Neural progenitor cell (in vitro differentiated cells): ENCODE measurements at regions not wholly inside any gene's neighbourhood (a gene's known extent, or its start where the extent isn't known, plus 50 kb on each side); places are given as distances from the start of the nearest gene placed in this dataset.
"Not testable (repeated sequence)": the region's sequence is repeated elsewhere in the genome, so short reads cannot be mapped to it uniquely, and the experiment has no call there.

Source experiments
- DNase-seq: peaks from one replicate; pipeline ENCODE4 v3.0.0-alpha.2; 2016; ENCODE audit warnings: low spot score
- H2AFZ ChIP-seq: fragments of 200-600 bp; sonication (generic); replicated peaks from 2 replicates; pipeline ENCODE4 v1.6.1; 2016; ENCODE audit warnings: antibody characterized with exemption
- H3F3A ChIP-seq: fragments of 200-600 bp; sonication (generic); 2 replicates; pipeline ENCODE4 v1.6.1; 2016; ENCODE audit warnings: antibody characterized with exemption, low read depth
- H3K27ac ChIP-seq: fragments of 200-600 bp; sonication (generic); 2 replicates; pipeline ENCODE4 v1.5.1; 2016; ENCODE audit warnings: mild to moderate bottlenecking
- H3K27me3 ChIP-seq: fragments of 200-600 bp; sonication (generic); 2 replicates; pipeline ENCODE4 v1.6.1; 2016; ENCODE audit warnings: mild to moderate bottlenecking, moderate library complexity
- H3K36me3 ChIP-seq: fragments of 200-600 bp; sonication (generic); 2 replicates; pipeline ENCODE4 v1.5.1; 2016
- H3K4me1 ChIP-seq: fragments of 200-600 bp; sonication (generic); 2 replicates; pipeline ENCODE4 v1.6.1; 2016; ENCODE audit warnings: mixed run types
- H3K4me2 ChIP-seq: fragments of 200-600 bp; sonication (generic); 2 replicates; pipeline ENCODE4 v1.6.1; 2016
- H3K4me3 ChIP-seq: fragments of 200-600 bp; sonication (generic); 2 replicates; pipeline ENCODE4 v1.5.1; 2016
- H3K79me2 ChIP-seq: fragments of 200-600 bp; sonication (generic); 2 replicates; pipeline ENCODE4 v1.6.1; 2016; ENCODE audit warnings: low read depth
- H3K9ac ChIP-seq: fragments of 200-600 bp; sonication (generic); 2 replicates; pipeline ENCODE4 v1.6.1; 2016
- H3K9me3 ChIP-seq: fragments of 200-600 bp; sonication (generic); 2 replicates; pipeline ENCODE4 v1.5.1; 2016; ENCODE audit warnings: low read depth
- H4K20me1 ChIP-seq: fragments of 200-600 bp; sonication (generic); 2 replicates; pipeline ENCODE4 v1.6.1; 2016; ENCODE audit warnings: low read depth
- H3K27ac Mint-ChIP-seq: 3 replicates; pipeline ENCODE4 v1.8.0; 2021; ENCODE audit warnings: mixed read lengths
- H3K27me3 Mint-ChIP-seq: 2 replicates; pipeline ENCODE4 v1.8.0; 2022; ENCODE audit warnings: low read depth, mild to moderate bottlenecking, inconsistent platforms, moderate library complexity, mixed read lengths; ENCODE audit not compliant: insufficient read depth
- H3K36me3 Mint-ChIP-seq: 3 replicates; pipeline ENCODE4 v1.8.0; 2021; ENCODE audit warnings: mixed read lengths
- H3K4me1 Mint-ChIP-seq: 3 replicates; pipeline ENCODE4 v1.8.0; 2021; ENCODE audit warnings: mixed read lengths
- H3K4me3 Mint-ChIP-seq: 3 replicates; pipeline ENCODE4 v1.8.0; 2021; ENCODE audit warnings: mild to moderate bottlenecking, moderate library complexity, mixed read lengths
- H3K9me3 Mint-ChIP-seq: 3 replicates; pipeline ENCODE4 v1.8.0; 2020; ENCODE audit warnings: mixed read lengths
- CTCF ChIP-seq: fragments of 200-600 bp; sonication (generic); IDR thresholded peaks from 2 replicates; pipeline ENCODE4 v1.5.1; 2017; ENCODE audit warnings: antibody characterized with exemption, mild to moderate bottlenecking
- EZH2 ChIP-seq: fragments of 200-600 bp; sonication (generic); IDR thresholded peaks from 2 replicates; pipeline ENCODE4 v1.6.1; 2017; ENCODE audit warnings: antibody characterized with exemption, mild to moderate bottlenecking, moderate library complexity
- EZH2phosphoT487 ChIP-seq: fragments of 200-600 bp; sonication (generic); IDR thresholded peaks from 2 replicates; pipeline ENCODE4 v1.6.1; 2017; ENCODE audit warnings: antibody characterized with exemption

DNA sequence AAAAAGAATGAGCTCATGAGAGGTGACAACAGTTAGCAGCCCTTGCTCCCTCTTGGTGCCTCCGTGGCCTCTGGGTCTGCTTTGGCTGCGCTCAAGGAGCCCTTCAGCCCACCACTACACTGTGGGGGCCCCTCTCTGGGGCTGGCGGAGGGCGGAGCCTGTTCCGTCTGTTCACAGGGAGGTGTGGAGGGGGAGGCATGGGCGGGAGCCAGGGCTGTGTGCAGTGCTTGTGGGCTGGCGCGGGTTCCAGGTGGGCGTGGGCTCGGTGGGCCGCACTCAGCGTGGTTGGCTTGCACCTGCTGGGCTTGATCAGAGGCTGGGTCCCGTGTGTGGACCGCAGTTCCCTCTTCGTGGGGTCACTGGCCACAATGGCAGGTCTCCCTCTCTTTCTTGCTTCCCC lies 953.4 kb upstream of the PRR20A start:
- Mint-ChIP-seq H3K4me3 (no peak overlapping the region), H3K9me3 (peaks cover 3% of the 10 kb centered on the region), H3K4me1 (no peaks in the 10 kb centered on the region), H3K27ac (no peak overlapping the region), H3K36me3 (no peaks in the 10 kb centered on the region), H3K27me3 (no peaks in the 10 kb centered on the region)
- H3K27me3 ChIP-seq, result no peaks in the 10 kb centered on the region
- no peak overlapping the region for H3K4me2 ChIP-seq
- H3K4me3 ChIP-seq, result no peak overlapping the region
- no peaks in the 10 kb centered on the region for H3K9me3 ChIP-seq
- no peak for TF ChIP-seq EZH2phosphoT487
- TF ChIP-seq CTCF, result no peak
- TF ChIP-seq EZH2, result no peak
- H3K9ac ChIP-seq, result no peak overlapping the region
- no peaks in the 10 kb centered on the region for H3K79me2 ChIP-seq
- H3F3A ChIP-seq, result no peaks in the 10 kb centered on the region
- H4K20me1 ChIP-seq, result no peaks in the 10 kb centered on the region
- no peak overlapping the region for H2AFZ ChIP-seq
- no peaks in the 10 kb centered on the region for H3K4me1 ChIP-seq
- H3K27ac ChIP-seq, result no peak overlapping the region
- H3K36me3 ChIP-seq, result no peaks in the 10 kb centered on the region
- no peak for DNase-seq

GRCh38 chr13:56188582-56188981 lies 952.1 kb upstream of the PRR20A start:
- not testable (repeated sequence) for H3K9me3 ChIP-seq, H4K20me1 ChIP-seq, H3K27me3 ChIP-seq, H3K36me3 ChIP-seq, DNase-seq, H3K4me3 Mint-ChIP-seq, H3K27ac Mint-ChIP-seq, H3K79me2 ChIP-seq, H3K4me3 ChIP-seq, H3K27me3 Mint-ChIP-seq, H3K9ac ChIP-seq, H3F3A ChIP-seq, H3K4me2 ChIP-seq, H3K9me3 Mint-ChIP-seq, H3K27ac ChIP-seq, H2AFZ ChIP-seq, H3K4me1 Mint-ChIP-seq, H3K36me3 Mint-ChIP-seq, H3K4me1 ChIP-seq

DNA sequence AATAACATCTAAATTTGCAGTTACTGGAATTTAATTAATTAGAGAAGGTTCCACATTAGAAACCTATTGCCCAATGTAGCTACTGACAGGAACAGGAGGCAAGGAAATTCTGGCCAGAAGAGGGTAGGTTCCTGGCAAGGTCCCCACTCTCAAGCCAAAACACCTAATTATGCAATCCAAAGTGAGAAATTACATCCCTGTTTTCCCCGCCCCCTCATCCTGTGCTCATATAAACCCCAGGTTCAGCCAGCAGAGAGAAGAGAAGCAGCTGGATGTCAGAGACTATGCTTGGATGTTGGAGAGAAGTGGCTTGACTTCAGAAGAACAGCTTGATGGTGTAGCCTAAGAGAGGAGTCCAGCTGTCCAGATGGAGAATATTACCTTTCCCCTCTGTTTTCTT lies 951.3 kb upstream of the PRR20A start:
- H3K4me1 Mint-ChIP-seq, result no peaks in the 10 kb centered on the region
- Histone ChIP-seq H3K27ac (no peak overlapping the region), H3K4me1 (no peaks in the 10 kb centered on the region), H3K9me3 (no peaks in the 10 kb centered on the region), H3K79me2 (no peaks in the 10 kb centered on the region), H2AFZ (no peak overlapping the region), H3K4me3 (no peak overlapping the region), H3K36me3 (no peaks in the 10 kb centered on the region), H4K20me1 (no peaks in the 10 kb centered on the region), H3K27me3 (no peaks in the 10 kb centered on the region), H3K9ac (no peak overlapping the region), H3K4me2 (no peak overlapping the region), H3F3A (no peaks in the 10 kb centered on the region)
- no peaks in the 10 kb centered on the region for H3K27me3 Mint-ChIP-seq
- H3K4me3 Mint-ChIP-seq, result no peak overlapping the region
- no peak overlapping the region for H3K27ac Mint-ChIP-seq
- H3K36me3 Mint-ChIP-seq, result no peaks in the 10 kb centered on the region
- no peak for DNase-seq
- H3K9me3 Mint-ChIP-seq, result peaks cover 3% of the 10 kb centered on the region
- no peak for TF ChIP-seq CTCF
- no peak for TF ChIP-seq EZH2
- TF ChIP-seq EZH2phosphoT487, result no peak

DNA sequence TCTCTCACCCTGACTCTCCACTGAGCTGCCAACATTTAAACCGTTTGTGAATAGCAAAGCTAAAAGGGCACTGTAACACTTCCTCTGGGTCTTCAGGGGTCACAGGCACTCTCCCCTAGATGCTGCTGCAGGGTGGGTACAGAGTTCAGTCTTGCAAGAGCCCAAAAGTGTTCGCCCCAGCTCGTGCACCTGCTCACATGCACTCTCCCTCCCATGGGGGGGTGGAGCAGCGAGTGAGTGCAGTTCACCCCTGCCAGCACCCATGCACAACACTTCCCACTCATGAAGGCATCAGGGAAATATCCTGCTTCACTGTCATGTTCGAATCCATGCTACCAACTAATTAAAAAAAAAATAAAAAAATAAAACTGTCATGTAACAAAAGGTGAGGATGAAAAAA lies 950.7 kb upstream of the PRR20A start:
- no peaks in the 10 kb centered on the region for H3K79me2 ChIP-seq
- no peaks in the 10 kb centered on the region for H3K9me3 ChIP-seq
- H3K36me3 ChIP-seq, result no peaks in the 10 kb centered on the region
- no peaks in the 10 kb centered on the region for H3K27me3 Mint-ChIP-seq
- H4K20me1 ChIP-seq, result no peaks in the 10 kb centered on the region
- H3K4me2 ChIP-seq, result no peak overlapping the region
- H3K27ac Mint-ChIP-seq, result no peak overlapping the region
- H3K9ac ChIP-seq, result no peak overlapping the region
- peaks cover 3% of the 10 kb centered on the region for H3K9me3 Mint-ChIP-seq
- H2AFZ ChIP-seq, result no peak overlapping the region
- no peak overlapping the region for H3K27ac ChIP-seq
- TF ChIP-seq EZH2phosphoT487 (no peak), EZH2 (no peak), CTCF (no peak)
- H3K4me3 Mint-ChIP-seq, result no peak overlapping the region
- H3K4me3 ChIP-seq, result no peak overlapping the region
- H3K36me3 Mint-ChIP-seq, result no peaks in the 10 kb centered on the region
- H3K27me3 ChIP-seq, result no peaks in the 10 kb centered on the region
- H3K4me1 Mint-ChIP-seq, result no peaks in the 10 kb centered on the region
- H3F3A ChIP-seq, result no peaks in the 10 kb centered on the region
- no peaks in the 10 kb centered on the region for H3K4me1 ChIP-seq
- no peak for DNase-seq
